CD1c-positive myeloid dendritic cell (primary cell): ENCODE measurements at regions not wholly inside any gene's neighbourhood (a gene's known extent, or its start where the extent isn't known, plus 50 kb on each side); places are given as distances from the start of the nearest gene placed in this dataset.
A peak's percentile ranks its signal among the peaks of the same experiment; 100 is the strongest.

ENCODE experiments used
- DNase-seq: peaks from one replicate; pipeline ENCODE4 v3.0.0-alpha.2; 2016; ENCODE audit errors: extremely low spot score

GRCh38 chr5:111582993-111583601 lies 70.8 kb upstream of the STARD4 start:
- peak; percentile 74 for DNase-seq

DNA sequence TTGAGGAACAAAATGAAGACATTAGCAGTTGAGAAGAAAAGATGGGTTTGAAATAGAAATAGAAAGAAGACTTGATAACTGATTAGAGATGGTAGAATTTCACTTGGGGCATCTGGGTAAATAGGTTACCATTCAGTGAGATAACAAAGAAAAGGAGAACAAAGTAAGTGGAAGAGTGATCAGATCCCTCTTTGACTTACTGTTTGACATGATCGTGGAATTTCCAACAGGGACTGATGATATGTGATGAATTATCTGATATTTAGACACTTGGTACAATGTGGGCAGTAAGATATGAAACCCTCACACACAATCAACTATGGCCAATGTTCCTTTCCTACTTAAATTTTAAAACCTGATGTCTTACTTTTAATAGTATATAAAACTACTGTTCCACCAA lies 70.1 kb upstream of the STARD4 start:
- peak; percentile 9 for DNase-seq

DNA sequence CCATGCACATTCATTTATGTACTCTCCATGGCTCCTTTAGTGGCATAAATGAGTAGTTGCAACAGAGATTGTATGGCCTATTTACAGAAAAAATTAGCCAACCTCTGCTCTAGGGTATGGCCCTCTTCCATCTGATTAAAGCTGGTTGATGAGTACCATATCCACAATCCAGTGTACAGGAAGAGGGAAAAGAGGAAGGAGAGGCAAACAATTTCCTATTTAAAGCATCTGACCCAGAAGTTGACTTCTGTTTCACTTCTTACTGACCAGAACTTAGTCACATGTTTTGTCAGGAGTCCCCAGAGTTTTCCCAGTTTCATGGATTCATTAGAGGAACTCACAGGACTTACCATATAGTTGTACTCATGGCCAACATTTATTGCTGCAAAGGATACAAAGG lies 68.6 kb upstream of the STARD4 start:
- peak; percentile 77 for DNase-seq

GRCh38 chr5:111574311-111574710 lies 62.0 kb upstream of the STARD4 start:
- no peak for DNase-seq

DNA sequence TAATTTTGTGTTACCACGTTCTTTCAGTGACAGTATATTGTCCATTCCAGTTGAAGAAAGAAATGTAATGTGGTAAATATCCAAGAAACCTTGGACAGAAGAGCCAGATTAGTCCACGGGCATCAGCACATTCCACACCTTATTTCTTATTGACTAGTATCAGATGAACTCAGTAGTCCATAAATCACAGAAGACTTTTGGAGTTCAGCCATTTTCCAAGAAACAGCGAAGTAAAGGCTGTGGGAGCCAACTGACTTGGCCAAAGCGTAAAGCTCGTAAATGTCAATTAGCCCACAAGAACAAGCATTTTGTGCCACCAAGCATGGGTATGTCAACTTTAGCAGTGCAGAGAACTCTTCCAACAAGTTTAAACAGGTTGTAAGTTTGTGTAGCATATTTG lies 60.2 kb upstream of the STARD4 start:
- DNase-seq, result no peak

- DNase-seq, result no peak
Measured at GRCh38 chr5:111563031-111563822, 50.9 kb upstream of the STARD4 start.

DNA sequence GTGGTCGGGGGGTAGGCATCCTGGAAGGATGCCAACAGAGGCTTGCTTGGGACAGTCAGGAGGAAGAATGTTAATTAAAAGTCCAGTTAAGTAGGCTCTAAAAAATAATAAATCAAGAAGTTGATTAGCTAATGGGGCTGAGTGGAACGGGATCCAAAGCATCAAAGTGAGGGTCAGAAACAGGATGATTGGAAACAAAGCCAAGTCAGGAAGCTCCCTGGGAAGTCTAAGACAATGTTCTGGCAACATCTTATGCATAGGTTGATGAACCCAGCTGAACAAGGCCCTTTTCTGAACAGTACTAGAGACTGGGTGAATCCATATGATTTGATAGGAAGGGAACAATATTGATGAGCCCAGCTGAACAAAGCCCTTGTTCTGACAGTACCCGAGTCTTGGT lies 50.2 kb upstream of the STARD4 start:
- DNase-seq, result no peak
